Endodermal cell (in vitro differentiated cells): ENCODE measurements at regions not wholly inside any gene's neighbourhood (a gene's known extent, or its start where the extent isn't known, plus 50 kb on each side); places are given as distances from the start of the nearest gene placed in this dataset.

Source experiments
- DNase-seq: peaks from one replicate; pipeline ENCODE4 v3.0.0-alpha.2; 2017
- H3K27ac ChIP-seq: 2 replicates; pipeline ENCODE4 v1.5.1; 2013; ENCODE audit warnings: mild to moderate bottlenecking, low read depth, low read length, moderate library complexity
- H3K27me3 ChIP-seq: 2 replicates; pipeline ENCODE4 v1.6.1; 2013; ENCODE audit warnings: mild to moderate bottlenecking, low read length, moderate library complexity; ENCODE audit not compliant: insufficient read depth, control insufficient read depth, poor library complexity, severe bottlenecking
- H3K36me3 ChIP-seq: 2 replicates; pipeline ENCODE4 v1.7.0; 2013; ENCODE audit warnings: mild to moderate bottlenecking, low read length, moderate library complexity; ENCODE audit not compliant: control insufficient read depth, insufficient read depth
- H3K4me1 ChIP-seq: one replicate; pipeline ENCODE4 v1.7.0; 2013; ENCODE audit warnings: low read length; ENCODE audit not compliant: control insufficient read depth, insufficient read depth
- H3K4me3 ChIP-seq: 2 replicates; pipeline ENCODE4 v1.5.1; 2013; ENCODE audit warnings: mild to moderate bottlenecking, low read length, moderate library complexity
- H3K9ac ChIP-seq: 2 replicates; pipeline ENCODE4 v1.6.1; 2013; ENCODE audit warnings: mild to moderate bottlenecking, low read length, moderate library complexity; ENCODE audit not compliant: poor library complexity, severe bottlenecking; ENCODE audit errors: extremely low read depth
- H3K9me3 ChIP-seq: 2 replicates; pipeline ENCODE4 v1.6.1; 2013; ENCODE audit warnings: mild to moderate bottlenecking, low read length, moderate library complexity; ENCODE audit not compliant: control insufficient read depth
- H3K27ac Mint-ChIP-seq: 2 replicates; pipeline ENCODE4 v1.8.0; 2020; ENCODE audit warnings: mixed read lengths
- H3K27me3 Mint-ChIP-seq: 2 replicates; pipeline ENCODE4 v1.8.0; 2021; ENCODE audit warnings: mild to moderate bottlenecking, mixed read lengths; ENCODE audit not compliant: insufficient read depth
- H3K36me3 Mint-ChIP-seq: 2 replicates; pipeline ENCODE4 v1.8.0; 2020; ENCODE audit warnings: low read depth, mixed read lengths
- H3K4me1 Mint-ChIP-seq: 2 replicates; pipeline ENCODE4 v1.8.0; 2020; ENCODE audit warnings: mixed read lengths
- H3K4me3 Mint-ChIP-seq: 2 replicates; pipeline ENCODE4 v1.8.0; 2020; ENCODE audit warnings: mild to moderate bottlenecking, moderate library complexity, mixed read lengths
- H3K9me3 Mint-ChIP-seq: 2 replicates; pipeline ENCODE4 v1.8.0; 2020; ENCODE audit warnings: mild to moderate bottlenecking, mixed read lengths
- CTCF ChIP-seq: fragments of 200-600 bp; sonication (generic); conservative IDR thresholded peaks from 2 replicates; pipeline ENCODE4 v1.5.0; 2021; ENCODE audit warnings: antibody characterized with exemption, mild to moderate bottlenecking
- WGBS, 2 experiments: methylation state at CpG; one replicate each; pipeline versions ENCODE4 v1.1.5 to v1.1.7; 2013; ENCODE audit warnings: missing lambda C conversion rate in 2 of 2, mixed read lengths in 1 of 2; ENCODE audit not compliant: insufficient coverage in 1 of 2, insufficient read length in 1 of 2; 5-methylcytosine and 5-hydroxymethylcytosine counted together

- Mint-ChIP-seq H3K4me3 (no peak overlapping the region), H3K36me3 (no peaks in the 10 kb centered on the region), H3K9me3 (peaks cover 4% of the 10 kb centered on the region), H3K27me3 (no peaks in the 10 kb centered on the region), H3K27ac (no peak overlapping the region), H3K4me1 (no peaks in the 10 kb centered on the region)
- DNase-seq: no peak
- Histone ChIP-seq H3K9ac (no peak overlapping the region), H3K36me3 (no peaks in the 10 kb centered on the region), H3K27ac (no peak overlapping the region), H3K4me3 (no peak overlapping the region), H3K4me1 (no peaks in the 10 kb centered on the region), H3K9me3 (no peaks in the 10 kb centered on the region), H3K27me3 (no peaks in the 10 kb centered on the region)
- TF ChIP-seq CTCF: no peak
- WGBS, 2 experiments: 88 to 95% methylated on average over 3 to 4 of the region's 4 CpGs
Measured at GRCh38 chr4:24174602-24175001, 284.8 kb upstream of the PPARGC1A start.

GRCh38 chr4:24172406-24172805 is 282.6 kb upstream of the PPARGC1A start:
- peaks cover 4% of the 10 kb centered on the region for H3K9me3 Mint-ChIP-seq
- DNase-seq: no peak
- Histone ChIP-seq H3K27ac (no peak overlapping the region), H3K4me3 (no peak overlapping the region), H3K9ac (no peak overlapping the region), H3K4me1 (no peaks in the 10 kb centered on the region), H3K27me3 (no peaks in the 10 kb centered on the region), H3K9me3 (no peaks in the 10 kb centered on the region), H3K36me3 (no peaks in the 10 kb centered on the region)
- 74 to 84% methylated on average over 3 to 4 of the region's 4 CpGs for WGBS, 2 experiments
- no peaks in the 10 kb centered on the region for H3K27me3 Mint-ChIP-seq
- H3K4me1 Mint-ChIP-seq: no peaks in the 10 kb centered on the region
- no peak for TF ChIP-seq CTCF
- no peak overlapping the region for H3K4me3 Mint-ChIP-seq
- H3K27ac Mint-ChIP-seq: no peak overlapping the region
- H3K36me3 Mint-ChIP-seq: no peaks in the 10 kb centered on the region

GRCh38 chr4:24169956-24170355 is 280.1 kb upstream of the PPARGC1A start:
- Mint-ChIP-seq H3K27ac (no peak overlapping the region), H3K27me3 (no peaks in the 10 kb centered on the region), H3K4me1 (no peaks in the 10 kb centered on the region), H3K4me3 (no peak overlapping the region), H3K9me3 (peaks cover under 1% of the 10 kb centered on the region), H3K36me3 (no peaks in the 10 kb centered on the region)
- H3K4me3 ChIP-seq: no peak overlapping the region
- no peak overlapping the region for H3K9ac ChIP-seq
- H3K4me1 ChIP-seq: no peaks in the 10 kb centered on the region
- H3K36me3 ChIP-seq: no peaks in the 10 kb centered on the region
- H3K27me3 ChIP-seq: no peaks in the 10 kb centered on the region
- no peaks in the 10 kb centered on the region for H3K9me3 ChIP-seq
- DNase-seq: no peak
- no peak overlapping the region for H3K27ac ChIP-seq
- no peak for TF ChIP-seq CTCF
